Thymus (tissue), 11 donors: ENCODE measurements at regions not wholly inside any gene's neighbourhood (a gene's known extent, or its start where the extent isn't known, plus 50 kb on each side); places are given as distances from the start of the nearest gene placed in this dataset.
A peak's percentile ranks its signal among the peaks of the same experiment; 100 is the strongest.
"Not testable (repeated sequence)": the region's sequence is repeated elsewhere in the genome, so short reads cannot be mapped to it uniquely, and the experiment has no call there.

Experiments used
- DNase-seq, 9 donors: peaks; one replicate each; pipeline ENCODE4 v3.0.0-alpha.2; 2013; ENCODE audit warnings: low spot score in 9 of 9, low read depth in 6 of 9, missing footprints in 1 of 9
- H3K27ac ChIP-seq, 2 donors: one replicate each; pipeline ENCODE4 v1.5.1; 2013; ENCODE audit warnings: control low read depth in 1 of 2, low read depth in 1 of 2, low read length in 1 of 2, mild to moderate bottlenecking in 1 of 2, moderate library complexity in 1 of 2
- H3K27me3 ChIP-seq, 2 donors: one replicate each; pipeline ENCODE4 v1.5.1; 2013; ENCODE audit warnings: low read length in 1 of 2; ENCODE audit not compliant: control insufficient read depth in 2 of 2, insufficient read depth in 1 of 2
- H3K36me3 ChIP-seq, 2 donors: one replicate each; pipeline ENCODE4 v1.5.1; 2013; ENCODE audit warnings: low read length in 1 of 2, mild to moderate bottlenecking in 1 of 2, moderate library complexity in 1 of 2; ENCODE audit not compliant: control insufficient read depth in 2 of 2, insufficient read depth in 2 of 2
- H3K4me1 ChIP-seq, 2 donors: one replicate each; pipeline ENCODE4 v1.5.1; 2013; ENCODE audit warnings: low read length in 2 of 2; ENCODE audit not compliant: control insufficient read depth in 2 of 2, insufficient read depth in 2 of 2
- H3K4me3 ChIP-seq, 2 donors: one replicate each; pipeline ENCODE4 v1.5.1; 2013; ENCODE audit warnings: low read length in 2 of 2, control low read depth in 1 of 2, mild to moderate bottlenecking in 1 of 2
- H3K9me3 ChIP-seq, 2 donors: one replicate each; pipeline ENCODE4 v1.5.1; 2013; ENCODE audit warnings: low read length in 1 of 2, mild to moderate bottlenecking in 1 of 2; ENCODE audit not compliant: control insufficient read depth in 2 of 2, insufficient read depth in 1 of 2
- whole genome bisulfite sequencing: extraction: QIAGEN DNeasy Blood & Tissue Kit; methylation state at CpG from one replicate; pipeline ENCODE4 v1.1.7; 2013; 5-methylcytosine and 5-hydroxymethylcytosine counted together
- donor health status: healthy.

DNA sequence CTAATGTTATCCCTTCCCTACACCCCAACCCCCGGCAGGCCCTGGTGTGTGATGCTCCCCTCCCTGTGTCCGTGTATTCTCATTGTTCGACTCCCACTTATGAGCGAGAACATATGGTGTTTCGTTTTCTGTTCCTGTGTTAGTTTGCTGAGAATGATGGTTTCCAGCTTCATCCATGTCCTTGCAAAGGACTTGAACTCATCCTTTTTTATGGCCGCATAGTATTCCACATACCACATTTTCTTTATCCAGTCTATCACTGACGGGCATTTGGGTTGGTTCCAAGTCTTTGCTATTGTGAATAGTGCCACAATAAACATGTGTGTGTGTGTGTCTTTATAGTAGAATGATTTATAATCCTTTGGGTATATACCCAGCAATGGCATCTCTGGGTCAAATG, 102.8 kb downstream of the POLR2M start:
- H3K27ac ChIP-seq, H3K36me3 ChIP-seq, H3K9me3 ChIP-seq, DNase-seq, H3K4me1 ChIP-seq, H3K4me3 ChIP-seq, H3K27me3 ChIP-seq: not testable (repeated sequence)
- WGBS = 98% methylated on average over 7 of the region's 7 CpGs

DNA sequence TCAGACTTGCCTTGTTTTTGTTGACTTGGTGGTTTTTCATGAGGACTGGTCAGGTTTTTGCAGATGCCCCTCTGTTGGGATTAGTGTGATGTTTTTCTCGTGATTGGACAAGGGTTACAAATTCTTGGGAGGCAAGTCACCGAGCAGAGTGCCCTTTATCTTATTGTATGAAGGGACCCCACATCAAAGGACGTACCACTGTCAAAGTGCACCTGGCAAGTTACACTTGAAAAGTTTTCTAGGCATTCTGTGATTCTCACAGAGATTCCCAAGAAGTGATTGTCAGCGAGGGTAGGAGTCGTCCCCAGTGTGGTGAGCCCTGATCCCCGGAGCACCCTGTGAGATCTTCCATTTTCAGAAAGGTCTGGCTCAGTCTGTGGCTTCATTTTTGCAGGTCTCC, 110.1 kb downstream of the POLR2M start:
- Histone ChIP-seq H3K9me3 (peaks cover 0 to 3% of the 10 kb centered on the region in 2 donors), H3K27ac (no peak overlapping the region), H3K4me3 (no peak overlapping the region), H3K36me3 (no peaks in the 10 kb centered on the region), H3K27me3 (no peaks in the 10 kb centered on the region), H3K4me1 (peaks cover 19 to 25% of the 10 kb centered on the region in 2 donors)
- WGBS = 16% methylated on average over 6 of the region's 6 CpGs
- peak in 5 of 9 donors; percentile 19 to 61 (median 22) for DNase-seq

DNA sequence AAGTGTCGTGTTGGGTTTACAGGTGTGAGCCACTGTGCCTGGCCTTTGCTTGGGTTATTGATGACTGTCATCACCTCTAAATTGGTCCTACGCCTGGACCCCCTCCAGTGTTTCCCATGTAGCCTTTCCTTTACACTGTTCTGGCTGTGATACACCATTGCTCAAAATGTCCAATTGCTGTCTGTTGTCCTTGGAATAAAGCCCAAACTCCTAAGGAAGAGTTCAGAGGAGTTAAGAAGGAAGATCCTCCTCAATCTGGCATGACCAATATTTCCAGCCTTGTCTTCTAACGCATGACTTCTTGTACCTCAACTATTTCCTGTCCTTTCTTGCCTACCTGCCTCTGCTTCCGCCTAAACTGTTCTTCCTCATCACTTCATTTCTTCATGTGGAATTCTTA, 113.1 kb downstream of the POLR2M start:
- Histone ChIP-seq H3K36me3 (no peaks in the 10 kb centered on the region), H3K27ac (no peak overlapping the region), H3K4me1 (peaks cover 17 to 23% of the 10 kb centered on the region in 2 donors), H3K27me3 (no peaks in the 10 kb centered on the region), H3K4me3 (no peak overlapping the region), H3K9me3 (peaks cover 0 to 3% of the 10 kb centered on the region in 2 donors)
- WGBS = 98% methylated on average over 4 of the region's 4 CpGs
- no peak for DNase-seq

DNA sequence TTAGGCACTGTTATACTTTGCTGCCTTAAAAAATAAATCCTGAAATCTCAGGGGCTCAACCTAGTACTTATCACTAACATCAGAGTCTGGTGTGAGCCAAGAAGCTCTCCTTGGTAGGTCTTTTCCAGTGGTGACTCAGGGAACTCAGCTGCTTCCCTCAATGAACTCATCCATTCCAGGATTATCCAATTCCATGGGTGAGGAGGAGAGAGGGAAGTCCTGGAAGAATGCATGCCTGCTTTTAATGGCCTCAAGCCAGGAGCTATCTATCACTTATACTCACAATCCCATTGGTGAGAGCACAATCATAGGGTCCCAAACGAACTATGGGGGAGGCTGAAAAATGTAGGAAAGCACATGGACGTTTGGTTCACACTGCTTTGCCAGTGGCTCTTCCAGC, 113.6 kb downstream of the POLR2M start:
- no peak overlapping the region for H3K4me3 ChIP-seq
- H3K27me3 ChIP-seq = no peaks in the 10 kb centered on the region
- 83% methylated on average over 2 of the region's 2 CpGs for WGBS
- peaks cover 16 to 23% of the 10 kb centered on the region in 2 donors for H3K4me1 ChIP-seq
- no peaks in the 10 kb centered on the region for H3K36me3 ChIP-seq
- no peak for DNase-seq
- peaks cover 0 to 3% of the 10 kb centered on the region in 2 donors for H3K9me3 ChIP-seq
- H3K27ac ChIP-seq = no peak overlapping the region

DNA sequence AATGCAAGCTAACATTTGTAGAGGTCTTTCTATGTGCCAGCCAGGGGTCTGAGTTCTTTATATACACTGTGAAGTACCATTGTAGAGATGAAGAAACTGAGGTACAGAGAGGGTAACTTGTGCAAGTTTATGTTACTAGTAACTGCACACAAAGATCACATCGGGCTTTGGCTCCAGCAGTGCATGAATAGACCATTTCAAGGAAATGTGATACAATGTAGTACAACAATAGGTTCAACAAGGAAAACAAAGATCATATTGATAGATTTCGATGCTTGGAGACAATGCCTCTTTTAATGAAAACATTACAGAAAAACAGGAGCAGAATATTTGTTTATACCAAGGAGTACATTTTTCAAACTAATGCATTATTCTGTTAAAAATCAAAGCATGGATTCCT, 115.3 kb downstream of the POLR2M start:
- H3K27me3 ChIP-seq = no peaks in the 10 kb centered on the region
- DNase-seq = no peak
- 69% methylated on average over 2 of the region's 2 CpGs for WGBS
- no peak overlapping the region for H3K27ac ChIP-seq
- H3K9me3 ChIP-seq = peaks cover 0 to 3% of the 10 kb centered on the region in 2 donors
- no peaks in the 10 kb centered on the region for H3K36me3 ChIP-seq
- H3K4me3 ChIP-seq = no peak overlapping the region
- H3K4me1 ChIP-seq = peaks cover 0 to 12% of the 10 kb centered on the region in 2 donors

DNA sequence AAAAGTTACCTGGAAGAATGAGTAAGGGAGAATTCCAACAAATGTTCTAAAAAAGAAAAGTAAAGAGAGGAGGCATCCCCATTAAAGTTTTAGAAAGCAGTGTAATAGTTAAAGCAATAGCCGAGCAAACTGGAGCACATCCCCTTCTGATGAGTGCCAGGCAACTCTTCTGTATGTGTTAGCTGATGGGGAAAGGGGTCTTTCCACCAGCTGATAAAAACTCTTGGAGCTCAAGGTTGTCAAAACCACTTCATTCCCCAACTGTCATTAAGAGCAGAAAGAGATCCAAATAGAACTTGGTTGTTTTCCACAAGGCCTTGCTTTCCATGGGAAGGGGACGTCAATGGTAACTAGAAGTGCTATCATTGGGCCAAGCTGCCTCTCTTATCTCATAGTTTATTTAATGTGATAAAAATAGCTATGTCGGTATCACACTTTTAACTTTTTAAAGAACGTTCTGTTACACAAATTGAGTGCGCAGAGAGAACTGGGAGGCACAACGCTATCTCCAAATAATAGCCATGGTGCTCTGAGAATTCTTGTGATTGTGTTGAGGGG, 116.9 kb downstream of the POLR2M start:
- H3K9me3 ChIP-seq = no peaks in the 10 kb centered on the region
- no peak for DNase-seq
- H3K4me1 ChIP-seq = no peaks in the 10 kb centered on the region
- H3K4me3 ChIP-seq = no peak overlapping the region
- no peak overlapping the region for H3K27ac ChIP-seq
- no peaks in the 10 kb centered on the region for H3K36me3 ChIP-seq
- WGBS = 98% methylated on average over 6 of the region's 6 CpGs
- no peaks in the 10 kb centered on the region for H3K27me3 ChIP-seq

DNA sequence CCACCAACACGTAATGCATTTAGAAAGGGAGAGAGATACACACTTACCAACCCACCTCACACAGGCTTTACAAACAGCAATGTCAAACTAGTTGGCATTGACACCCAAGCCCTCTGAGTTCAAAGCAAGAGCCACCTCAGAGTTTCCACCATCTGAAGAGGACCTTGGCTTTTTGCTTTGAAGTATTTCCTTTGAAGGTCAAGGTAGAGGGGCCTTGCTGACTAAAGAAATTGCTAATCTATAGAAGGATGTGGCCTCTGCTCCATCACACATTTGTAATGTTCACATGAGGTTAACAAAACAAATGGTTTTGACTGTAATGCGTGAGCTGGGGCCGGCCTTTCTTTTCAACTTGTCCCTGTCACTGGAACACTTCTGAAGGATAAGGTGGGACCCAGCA, 117.7 kb downstream of the POLR2M start:
- no peaks in the 10 kb centered on the region for H3K9me3 ChIP-seq
- no peaks in the 10 kb centered on the region for H3K36me3 ChIP-seq
- no peaks in the 10 kb centered on the region for H3K4me1 ChIP-seq
- H3K4me3 ChIP-seq = no peak overlapping the region
- no peak overlapping the region for H3K27ac ChIP-seq
- no peaks in the 10 kb centered on the region for H3K27me3 ChIP-seq
- WGBS = 95% methylated on average over 3 of the region's 3 CpGs
- DNase-seq = no peak

DNA sequence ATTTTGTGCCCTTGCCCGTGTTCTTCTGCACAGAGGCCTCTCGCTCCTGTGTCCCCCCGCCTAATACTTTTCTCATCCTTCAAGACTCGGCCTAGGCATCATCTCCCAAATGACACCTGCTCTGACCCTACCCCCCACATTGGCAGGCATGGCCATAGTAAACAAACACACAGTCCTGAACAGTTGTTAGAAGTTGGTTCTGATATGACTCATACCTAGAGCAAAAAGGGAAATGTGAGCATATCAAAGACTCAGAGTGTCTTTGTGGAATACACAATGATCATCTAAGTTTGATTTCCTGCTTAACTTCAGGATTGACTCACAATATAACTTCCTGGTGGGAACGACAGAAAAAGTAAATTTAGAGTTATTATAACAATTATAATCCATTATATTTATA, 120.5 kb downstream of the POLR2M start:
- no peaks in the 10 kb centered on the region for H3K9me3 ChIP-seq
- H3K4me3 ChIP-seq = no peak overlapping the region
- no peaks in the 10 kb centered on the region for H3K4me1 ChIP-seq
- 95% methylated on average over 5 of the region's 5 CpGs for WGBS
- no peaks in the 10 kb centered on the region for H3K36me3 ChIP-seq
- H3K27me3 ChIP-seq = no peaks in the 10 kb centered on the region
- H3K27ac ChIP-seq = no peak overlapping the region
- DNase-seq = no peak

DNA sequence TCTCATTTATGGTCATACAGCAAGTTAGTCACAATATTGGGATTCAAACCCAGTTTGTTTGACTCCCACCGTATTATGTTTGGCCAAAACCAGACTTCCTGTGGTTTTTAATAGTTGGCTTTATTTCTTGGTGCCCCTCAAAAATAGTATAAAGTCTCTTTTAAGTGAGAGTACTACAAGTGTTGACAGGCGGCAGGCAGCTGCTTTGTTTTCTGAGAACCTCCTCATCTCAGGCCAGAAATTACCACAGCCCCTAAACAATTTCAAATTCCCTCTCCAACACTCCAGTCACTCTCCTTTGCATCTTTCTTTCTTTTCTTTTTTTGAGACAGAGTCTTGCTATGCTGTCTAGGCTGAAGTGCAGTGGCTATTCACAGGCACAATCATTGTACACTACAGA, 121.5 kb downstream of the POLR2M start:
- H3K4me3 ChIP-seq = no peak overlapping the region
- no peaks in the 10 kb centered on the region for H3K4me1 ChIP-seq
- no peaks in the 10 kb centered on the region for H3K36me3 ChIP-seq
- H3K9me3 ChIP-seq = no peaks in the 10 kb centered on the region
- no peak overlapping the region for H3K27ac ChIP-seq
- no peak for DNase-seq
- WGBS = 60% methylated on average over 2 of the region's 2 CpGs
- H3K27me3 ChIP-seq = no peaks in the 10 kb centered on the region

DNA sequence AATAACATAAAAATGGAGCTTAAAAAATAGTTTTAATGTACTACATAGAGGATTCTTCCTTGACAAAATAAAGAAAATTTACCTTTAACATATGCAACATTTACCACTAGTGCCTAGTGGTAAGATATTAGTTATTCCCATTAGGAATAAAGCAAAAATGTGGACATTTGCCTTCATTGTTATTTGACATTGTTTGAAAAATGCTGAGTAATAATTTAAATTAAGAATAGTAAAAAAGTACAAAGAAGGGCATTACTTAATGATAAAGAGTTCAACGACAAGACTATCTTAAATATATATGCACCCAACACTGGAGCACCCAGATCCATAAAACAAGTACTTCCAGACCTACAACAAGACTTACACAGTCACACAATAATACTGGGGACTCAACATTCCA, 125.7 kb downstream of the POLR2M start:
- no peaks in the 10 kb centered on the region for H3K36me3 ChIP-seq
- no peaks in the 10 kb centered on the region for H3K4me1 ChIP-seq
- no peak overlapping the region for H3K4me3 ChIP-seq
- no peaks in the 10 kb centered on the region for H3K27me3 ChIP-seq
- WGBS = 96% methylated on average over 1 of the region's 1 CpG
- H3K9me3 ChIP-seq = no peaks in the 10 kb centered on the region
- no peak overlapping the region for H3K27ac ChIP-seq
- DNase-seq = no peak
